ENCODE measurements at regions not wholly inside any gene's neighbourhood (a gene's known extent, or its start where the extent isn't known, plus 50 kb on each side); places are given as distances from the start of the nearest gene placed in this dataset.

GRCh38 chr1:218863987-218864386 lies 309.7 kb upstream of the LYPLAL1 start:
- intact Hi-C loops (cut with DNase I, micrococcal nuclease) = no loop called here
- no peak for ATAC-seq
- POLR2A ChIA-PET = no interaction called here

GRCh38 chr1:218865591-218865990 lies 308.1 kb upstream of the LYPLAL1 start:
- POLR2A ChIA-PET = no interaction called here
- no peaks in the 10 kb centered on the region for H3K4me1 Mint-ChIP-seq
- H3K4me3 Mint-ChIP-seq = no peak overlapping the region
- H3K27ac Mint-ChIP-seq = no peak overlapping the region
- intact Hi-C loops (cut with DNase I, micrococcal nuclease) = no loop called here
- no peaks in the 10 kb centered on the region for H3K9me3 Mint-ChIP-seq (ENCODE audit: low read depth)
- DNase-seq (no peak), ATAC-seq (no peak)
- CTCF ChIA-PET = no interaction called here
- H3K36me3 Mint-ChIP-seq (ENCODE audit: low read depth) = no peaks in the 10 kb centered on the region
- H3K27me3 Mint-ChIP-seq = no peaks in the 10 kb centered on the region

More at GRCh38 chr1:218863987-218864386, 309.7 kb upstream of the LYPLAL1 start:
- H3K4me3 Mint-ChIP-seq = no peak overlapping the region
- no peak overlapping the region for H3K27ac Mint-ChIP-seq
- DNase-seq = no peak
- CTCF ChIA-PET = interaction anchor here (0.5 to 0.7 kb wide), 2 partner anchors 104 to 249 kb away, joined by 3 read pairs; no protein-coding TSS in a partner anchor
- no peaks in the 10 kb centered on the region for H3K4me1 Mint-ChIP-seq
- H3K36me3 Mint-ChIP-seq (ENCODE audit: low read depth) = no peaks in the 10 kb centered on the region
- H3K27me3 Mint-ChIP-seq = no peaks in the 10 kb centered on the region
- H3K9me3 Mint-ChIP-seq (ENCODE audit: low read depth) = no peaks in the 10 kb centered on the region

GRCh38 chr1:218866507-218866906 lies 307.2 kb upstream of the LYPLAL1 start:
- Mint-ChIP-seq H3K27me3 (no peaks in the 10 kb centered on the region), H3K4me3 (no peak overlapping the region), H3K4me1 (no peaks in the 10 kb centered on the region), H3K9me3 (ENCODE audit: low read depth) (no peaks in the 10 kb centered on the region), H3K27ac (no peak overlapping the region), H3K36me3 (ENCODE audit: low read depth) (no peaks in the 10 kb centered on the region)
- ChIA-PET POLR2A (no interaction called here), CTCF (no interaction called here)
- intact Hi-C loops (cut with DNase I, micrococcal nuclease) = no loop called here
- DNase-seq = no peak
- ATAC-seq = no peak

- Mint-ChIP-seq H3K27me3 (no peaks in the 10 kb centered on the region), H3K9me3 (ENCODE audit: low read depth) (no peaks in the 10 kb centered on the region), H3K4me3 (no peak overlapping the region), H3K4me1 (no peaks in the 10 kb centered on the region), H3K27ac (no peak overlapping the region), H3K36me3 (ENCODE audit: low read depth) (no peaks in the 10 kb centered on the region)
- ATAC-seq = no peak
- POLR2A ChIA-PET = no interaction called here
- intact Hi-C loops (cut with DNase I, micrococcal nuclease) = no loop called here
- no peak for DNase-seq
- CTCF ChIA-PET = no interaction called here
Measured at GRCh38 chr1:218867066-218867465, 306.6 kb upstream of the LYPLAL1 start.

GRCh38 chr1:218867941-218868626 lies 305.6 kb upstream of the LYPLAL1 start:
- no peak for DNase-seq
- H3K36me3 Mint-ChIP-seq (ENCODE audit: low read depth) = no peaks in the 10 kb centered on the region
- no peak overlapping the region for H3K27ac Mint-ChIP-seq
- ChIA-PET POLR2A (no interaction called here), CTCF (no interaction called here)
- H3K4me3 Mint-ChIP-seq = no peak overlapping the region
- H3K4me1 Mint-ChIP-seq = no peaks in the 10 kb centered on the region
- H3K9me3 Mint-ChIP-seq (ENCODE audit: low read depth) = no peaks in the 10 kb centered on the region
- intact Hi-C loops (cut with DNase I, micrococcal nuclease) = no loop called here
- ATAC-seq = no peak
- no peaks in the 10 kb centered on the region for H3K27me3 Mint-ChIP-seq

GRCh38 chr1:218869276-218869675 lies 304.4 kb upstream of the LYPLAL1 start:
- Mint-ChIP-seq H3K4me1 (no peaks in the 10 kb centered on the region), H3K9me3 (ENCODE audit: low read depth) (no peaks in the 10 kb centered on the region), H3K27me3 (no peaks in the 10 kb centered on the region), H3K27ac (no peak overlapping the region), H3K36me3 (ENCODE audit: low read depth) (no peaks in the 10 kb centered on the region), H3K4me3 (no peak overlapping the region)
- ATAC-seq (no peak), DNase-seq (no peak)
- POLR2A ChIA-PET = no interaction called here
- intact Hi-C loops (cut with DNase I, micrococcal nuclease) = no loop called here
- CTCF ChIA-PET = no interaction called here

GRCh38 chr1:218872026-218872425 lies 301.7 kb upstream of the LYPLAL1 start:
- DNase-seq = no peak
- H3K4me1 Mint-ChIP-seq = no peaks in the 10 kb centered on the region
- no peaks in the 10 kb centered on the region for H3K36me3 Mint-ChIP-seq (ENCODE audit: low read depth)
- CTCF ChIA-PET = interaction anchor here (1.2 kb wide), 1 partner anchor 10 kb away, joined by 3 read pairs; no protein-coding TSS in a partner anchor
- no peak overlapping the region for H3K4me3 Mint-ChIP-seq
- no peaks in the 10 kb centered on the region for H3K27me3 Mint-ChIP-seq
- no peak for ATAC-seq
- intact Hi-C loops (cut with DNase I, micrococcal nuclease) = no loop called here
- H3K9me3 Mint-ChIP-seq (ENCODE audit: low read depth) = no peaks in the 10 kb centered on the region
- POLR2A ChIA-PET = no interaction called here
- no peak overlapping the region for H3K27ac Mint-ChIP-seq

GRCh38 chr1:218872928-218873327 lies 300.8 kb upstream of the LYPLAL1 start:
- Mint-ChIP-seq H3K4me3 (no peak overlapping the region), H3K4me1 (no peaks in the 10 kb centered on the region), H3K36me3 (ENCODE audit: low read depth) (no peaks in the 10 kb centered on the region), H3K27ac (no peak overlapping the region), H3K27me3 (no peaks in the 10 kb centered on the region), H3K9me3 (ENCODE audit: low read depth) (no peaks in the 10 kb centered on the region)
- ATAC-seq (no peak), DNase-seq (no peak)
- intact Hi-C loops (cut with DNase I, micrococcal nuclease) = no loop called here
- POLR2A ChIA-PET = no interaction called here
- CTCF ChIA-PET = no interaction called here

- H3K4me1 Mint-ChIP-seq = no peaks in the 10 kb centered on the region
- H3K36me3 Mint-ChIP-seq (ENCODE audit: low read depth) = no peaks in the 10 kb centered on the region
- H3K9me3 Mint-ChIP-seq (ENCODE audit: low read depth) = no peaks in the 10 kb centered on the region
- peaks cover under 1% of the 10 kb centered on the region for H3K27me3 Mint-ChIP-seq
- intact Hi-C loops (cut with DNase I, micrococcal nuclease) = no loop called here
- H3K27ac Mint-ChIP-seq = no peak overlapping the region
- ChIA-PET POLR2A (no interaction called here), CTCF (no interaction called here)
- ATAC-seq (no peak), DNase-seq (no peak)
- H3K4me3 Mint-ChIP-seq = no peak overlapping the region
Measured at GRCh38 chr1:218874313-218874712, 299.4 kb upstream of the LYPLAL1 start.

GRCh38 chr1:218874801-218875400 lies 298.8 kb upstream of the LYPLAL1 start:
- intact Hi-C loops (cut with DNase I, micrococcal nuclease) = no loop called here
- no peak overlapping the region for H3K4me3 Mint-ChIP-seq
- no peak for DNase-seq
- ChIA-PET POLR2A (no interaction called here), CTCF (interaction anchor here (0.6 kb wide), 1 partner anchor 224 kb away, joined by 4 read pairs; no protein-coding TSS in a partner anchor)
- no peaks in the 10 kb centered on the region for H3K36me3 Mint-ChIP-seq (ENCODE audit: low read depth)
- no peaks in the 10 kb centered on the region for H3K4me1 Mint-ChIP-seq
- H3K9me3 Mint-ChIP-seq (ENCODE audit: low read depth) = no peaks in the 10 kb centered on the region
- H3K27me3 Mint-ChIP-seq = peaks cover 2% of the 10 kb centered on the region
- ATAC-seq = no peak
- H3K27ac Mint-ChIP-seq = no peak overlapping the region

GRCh38 chr1:218878369-218878768 lies 295.3 kb upstream of the LYPLAL1 start:
- no peak overlapping the region for H3K27ac Mint-ChIP-seq
- no peak overlapping the region for H3K4me3 Mint-ChIP-seq
- no peaks in the 10 kb centered on the region for H3K9me3 Mint-ChIP-seq (ENCODE audit: low read depth)
- intact Hi-C loops (cut with DNase I, micrococcal nuclease) = no loop called here
- no peaks in the 10 kb centered on the region for H3K36me3 Mint-ChIP-seq (ENCODE audit: low read depth)
- ATAC-seq = no peak
- no peaks in the 10 kb centered on the region for H3K4me1 Mint-ChIP-seq
- no peak for DNase-seq
- peaks cover 2% of the 10 kb centered on the region for H3K27me3 Mint-ChIP-seq
- ChIA-PET CTCF (no interaction called here), POLR2A (interaction anchor here (0.7 kb wide), 1 partner anchor 630 kb away, joined by 5 read pairs; no protein-coding TSS in a partner anchor)

- H3K36me3 Mint-ChIP-seq (ENCODE audit: low read depth) = no peaks in the 10 kb centered on the region
- H3K9me3 Mint-ChIP-seq (ENCODE audit: low read depth) = peaks cover 3% of the 10 kb centered on the region
- H3K4me3 Mint-ChIP-seq = no peak overlapping the region
- H3K27ac Mint-ChIP-seq = no peak overlapping the region
- CTCF ChIA-PET = no interaction called here
- intact Hi-C loops (cut with DNase I, micrococcal nuclease) = no loop called here
- DNase-seq = no peak
- peaks cover 2% of the 10 kb centered on the region for H3K27me3 Mint-ChIP-seq
- no peak for ATAC-seq
- POLR2A ChIA-PET = interaction anchor here (0.6 kb wide), 1 partner anchor 519 kb away, joined by 3 read pairs; no protein-coding TSS in a partner anchor
- H3K4me1 Mint-ChIP-seq = no peaks in the 10 kb centered on the region
Measured at GRCh38 chr1:218880484-218881060, 293.1 kb upstream of the LYPLAL1 start.

Measured in activated CD4-positive, alpha-beta T cell treated with anti-CD3 and anti-CD28 coated beads for 36 hours (primary cell).